Lower leg skin (tissue), 4 donors: ENCODE measurements at regions not wholly inside any gene's neighbourhood (a gene's known extent, or its start where the extent isn't known, plus 50 kb on each side); places are given as distances from the start of the nearest gene placed in this dataset.

Experiments
- DNase-seq, 2 donors: peaks; one replicate each; pipeline ENCODE4 v3.0.0-alpha.2; 2019; ENCODE audit warnings: low spot score in 2 of 2
- H3K4me3 ChIP-seq: fragments of 200-600 bp; sonication (generic); 2 replicates; pipeline ENCODE4 v1.5.1; 2017; ENCODE audit warnings: mild to moderate bottlenecking, low read depth; ENCODE audit not compliant: poor library complexity, severe bottlenecking
- CTCF ChIP-seq, 3 donors: fragments of 450-650 bp; IDR thresholded peaks; one replicate each; pipeline ENCODE4 v1.5.1; 2016; ENCODE audit warnings: antibody characterized with exemption in 3 of 3, mild to moderate bottlenecking in 3 of 3, moderate library complexity in 2 of 3
- POLR2A ChIP-seq, 2 donors: fragments of 450-650 bp; IDR thresholded peaks; one replicate each; pipeline ENCODE4 v1.6.1; 2016 to 2017; ENCODE audit warnings: antibody characterized with exemption in 2 of 2, mild to moderate bottlenecking in 1 of 2, moderate library complexity in 1 of 2
- WGBS, 2 donors: methylation state at CpG; one replicate each; pipeline ENCODE4 v1.1.5; 2018; 5-methylcytosine and 5-hydroxymethylcytosine counted together
- intact Hi-C: fragments of 100-400 bp; cut with DNase I; formaldehyde crosslinking; loops from one replicate; pipeline ENCODE4 v1.15.0; 2023; ENCODE audit warnings: low total_unique reads

GRCh38 chr2:239640676-239641578 is 240.1 kb upstream of the HDAC4 start:
- WGBS, 2 donors = 77 to 84% methylated on average over 16 of the region's 16 CpGs
- H3K4me3 ChIP-seq = no peak overlapping the region
- intact Hi-C loops = no loop called here
- no peak for TF ChIP-seq POLR2A (IDR thresholded peaks at IDR 0.05)
- no peak for TF ChIP-seq CTCF (IDR thresholded peaks at IDR 0.05)
- DNase-seq = peak in 1 of 2 donors; percentile 64

DNA sequence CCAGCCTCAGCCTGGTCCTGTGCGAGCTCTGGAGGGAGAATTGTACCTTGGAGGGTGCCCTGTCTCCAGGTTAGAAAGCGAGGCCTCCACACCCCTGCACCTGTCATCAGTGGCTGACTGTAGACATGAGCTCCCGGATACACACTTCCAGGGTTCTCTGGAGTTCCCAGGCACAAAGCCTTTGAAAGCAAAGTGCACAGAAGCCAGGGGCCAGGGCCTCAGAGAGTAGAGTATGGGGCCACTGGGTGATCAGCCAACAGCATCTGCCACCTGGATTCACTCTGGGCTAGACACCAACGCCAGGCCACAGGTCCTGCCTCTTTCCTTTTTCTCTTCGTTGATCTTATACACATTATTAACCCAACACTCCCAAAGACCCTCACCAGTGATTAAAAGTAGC is 239.4 kb upstream of the HDAC4 start:
- H3K4me3 ChIP-seq = no peak overlapping the region
- TF ChIP-seq CTCF (IDR thresholded peaks at IDR 0.05) = no peak
- TF ChIP-seq POLR2A (IDR thresholded peaks at IDR 0.05) = no peak
- WGBS, 2 donors = 79 to 91% methylated on average over 5 of the region's 5 CpGs
- intact Hi-C loops = no loop called here
- DNase-seq = peak in 1 of 2 donors; percentile 62

- WGBS, 2 donors = 88 to 90% methylated on average over 5 of the region's 5 CpGs
- intact Hi-C loops = no loop called here
- H3K4me3 ChIP-seq = no peak overlapping the region
- TF ChIP-seq POLR2A (IDR thresholded peaks at IDR 0.05) = no peak
- TF ChIP-seq CTCF (IDR thresholded peaks at IDR 0.05) = no peak
- DNase-seq = peak in 1 of 2 donors; percentile 62
Observed at GRCh38 chr2:239639421-239640185, 238.8 kb upstream of the HDAC4 start.

DNA sequence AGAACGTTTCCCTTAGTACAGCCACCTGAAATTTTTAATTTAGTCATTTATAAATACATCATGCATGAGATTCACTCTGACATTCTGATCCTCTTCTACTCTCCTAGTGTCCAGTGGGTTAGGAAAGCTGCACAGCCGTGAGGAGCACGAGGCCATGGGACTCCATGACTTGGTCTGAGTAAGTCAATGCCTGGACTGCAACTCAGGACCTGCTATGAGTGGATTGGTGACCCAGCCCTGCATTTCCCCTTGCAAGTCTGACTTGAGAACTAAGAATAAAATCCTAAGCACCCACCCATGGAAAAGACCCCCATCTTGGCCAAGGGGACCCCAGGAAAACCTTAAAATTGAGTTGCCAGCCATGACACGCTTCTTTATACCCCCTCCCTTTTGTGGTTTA is 237.6 kb upstream of the HDAC4 start:
- WGBS, 2 donors = 90 to 91% methylated on average over 4 of the region's 4 CpGs
- no peak for TF ChIP-seq CTCF (IDR thresholded peaks at IDR 0.05)
- TF ChIP-seq POLR2A (IDR thresholded peaks at IDR 0.05) = no peak
- peak in 1 of 2 donors; percentile 69 for DNase-seq
- intact Hi-C loops = no loop called here
- H3K4me3 ChIP-seq = no peak overlapping the region

DNA sequence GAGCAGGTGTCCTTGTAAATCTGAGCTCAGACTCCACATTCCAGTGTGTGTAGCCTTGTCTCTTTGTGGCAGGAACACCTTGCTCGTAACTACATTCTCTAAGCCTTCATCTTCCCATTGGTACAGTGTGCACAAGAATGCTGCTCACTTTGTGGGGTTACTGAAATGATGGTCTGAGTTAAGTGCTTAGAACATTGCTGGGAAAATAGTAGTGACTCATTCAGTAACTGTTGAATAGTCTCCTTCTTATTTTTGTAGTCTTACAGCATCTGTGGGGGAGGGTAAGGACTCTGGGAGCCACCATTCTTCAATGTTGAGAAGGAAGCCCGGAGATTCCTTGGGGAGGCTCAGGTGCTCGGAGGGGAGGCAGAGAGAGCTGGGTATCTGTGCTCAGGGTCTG is 236.0 kb upstream of the HDAC4 start:
- intact Hi-C loops = no loop called here
- TF ChIP-seq CTCF (IDR thresholded peaks at IDR 0.05) (no peak), POLR2A (IDR thresholded peaks at IDR 0.05) (no peak)
- no peak overlapping the region for H3K4me3 ChIP-seq
- WGBS, 2 donors = 94% methylated on average over 3 of the region's 3 CpGs
- DNase-seq = peak in 1 of 2 donors; percentile 13
